Stimulated activated CD8-positive, alpha-beta memory T cell treated with anti-CD3 and anti-CD28 coated beads, Interleukin-15, amount 100 ng/mL, for 4 hours (primary cell): ENCODE measurements at regions not wholly inside any gene's neighbourhood (a gene's known extent, or its start where the extent isn't known, plus 50 kb on each side); places are given as distances from the start of the nearest gene placed in this dataset.

Experiments
- DNase-seq, 2 donors: peaks; one replicate each; pipeline ENCODE4 v3.0.0-alpha.2; 2020; ENCODE audit warnings: low read depth in 2 of 2

DNA sequence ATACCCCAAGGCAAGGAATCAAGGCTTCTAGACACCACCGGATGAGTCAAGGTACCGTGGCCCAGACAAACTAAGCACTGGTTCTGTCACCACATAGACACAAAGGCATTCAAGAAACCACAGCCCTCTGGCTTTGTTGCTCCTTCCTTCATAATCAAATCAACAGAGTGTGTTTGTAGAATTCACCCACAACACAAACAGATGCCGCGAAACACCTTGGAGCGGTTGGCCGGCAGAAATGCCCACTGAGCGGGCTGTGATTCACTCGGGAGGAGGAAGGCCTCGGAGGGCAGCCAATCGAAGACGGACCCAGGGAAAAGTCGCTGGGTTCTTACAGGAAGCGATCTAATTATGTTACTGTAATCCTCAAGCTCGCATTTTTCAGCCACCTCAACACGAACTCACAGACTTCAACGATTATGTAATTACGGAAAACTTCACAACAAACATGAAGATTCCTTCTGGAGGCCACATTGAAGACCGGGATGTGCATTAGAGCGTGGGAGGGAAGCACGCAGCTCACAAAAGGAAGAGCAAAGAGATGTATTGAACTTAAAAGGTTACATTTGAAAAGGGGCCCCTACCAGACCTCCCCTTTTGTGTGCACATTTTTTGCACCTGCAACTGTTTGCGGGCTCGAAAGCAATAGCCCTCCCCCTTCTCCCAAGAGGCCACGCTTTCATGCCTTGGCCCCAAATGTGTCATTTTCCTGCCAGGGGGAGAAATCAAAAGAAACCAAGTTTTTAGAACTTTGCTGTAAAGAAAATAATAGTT, 184.7 kb upstream of the PREP start:
- no peak for DNase-seq

DNA sequence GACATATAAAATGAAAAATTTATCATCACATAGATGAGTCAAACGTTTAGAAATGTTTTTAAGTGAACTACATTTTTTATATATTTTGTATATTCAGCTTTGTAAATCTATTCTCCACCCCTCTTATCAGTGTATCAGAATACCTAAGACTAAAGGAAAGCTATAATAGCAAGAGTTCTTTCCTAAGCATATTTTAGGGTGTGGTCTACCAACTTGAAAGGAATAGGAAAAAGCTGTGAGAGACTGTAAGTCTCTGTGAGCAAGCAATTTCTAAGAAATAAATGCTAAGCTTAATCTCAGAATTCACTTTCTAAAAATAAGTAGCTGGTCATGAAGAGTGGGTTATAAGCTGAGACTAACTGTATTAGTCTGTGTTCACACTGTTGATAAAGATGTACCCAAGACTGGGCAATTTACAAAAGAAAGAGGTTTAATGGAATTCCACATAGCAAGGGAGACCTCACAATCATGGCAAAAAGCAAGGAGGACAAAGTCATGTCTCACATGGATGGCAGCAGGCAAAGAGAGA, 175.4 kb upstream of the PREP start:
- DNase-seq, result no peak

DNA sequence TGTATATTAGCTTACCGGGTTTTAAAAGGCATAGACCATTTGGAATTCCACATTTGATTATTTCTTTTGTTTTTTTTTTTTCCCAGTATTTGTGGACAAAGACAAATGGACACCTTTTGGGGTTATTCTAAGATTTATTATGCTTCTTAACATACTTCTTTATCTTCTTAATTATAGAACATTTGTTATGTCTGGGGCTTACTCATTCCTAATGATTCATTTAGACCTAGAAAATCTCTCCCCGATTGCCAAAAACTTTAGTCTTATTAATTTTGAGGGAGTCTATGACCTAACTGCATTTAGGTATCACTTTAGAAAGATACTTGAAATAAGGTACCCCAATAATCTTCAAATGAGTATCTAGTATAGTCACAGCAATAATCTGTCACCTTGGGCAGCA, 170.7 kb upstream of the PREP start:
- no peak for DNase-seq

DNA sequence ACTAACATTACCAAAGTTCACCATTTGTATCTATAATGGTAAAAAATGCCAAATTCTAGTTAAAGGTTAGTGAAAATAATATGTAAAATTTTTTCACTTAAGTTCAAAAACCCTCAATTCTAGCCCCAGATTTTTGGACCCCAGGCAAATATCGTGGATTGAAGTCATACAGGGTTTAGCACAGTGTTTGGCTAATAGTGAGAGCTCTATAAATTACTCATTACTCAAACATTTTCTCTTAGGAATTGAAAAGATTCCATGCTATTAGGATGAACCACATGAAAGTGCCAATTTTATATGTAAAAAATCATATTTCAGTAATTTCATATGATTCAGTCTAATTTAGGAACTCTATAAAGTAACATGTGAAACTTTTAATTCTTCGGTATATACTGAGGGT, 170.3 kb upstream of the PREP start:
- DNase-seq, result no peak

DNA sequence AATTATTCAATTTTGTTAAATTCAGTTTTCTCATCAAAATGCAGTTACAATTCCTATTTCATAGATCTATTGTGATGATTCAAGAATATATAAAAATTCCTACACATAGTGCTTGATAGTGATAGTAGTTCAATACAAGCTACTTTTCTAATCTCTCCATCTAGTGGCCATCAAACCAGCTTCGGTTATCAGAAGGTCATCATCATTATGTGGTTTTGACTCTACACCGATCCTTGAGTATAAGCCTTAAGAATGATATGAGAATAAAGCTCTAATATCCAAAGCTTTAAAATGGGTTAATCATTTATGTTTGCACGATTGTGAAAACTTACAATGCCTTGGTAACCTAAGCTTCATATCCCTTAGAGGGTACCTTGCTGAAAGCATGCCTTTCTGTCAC, 167.5 kb upstream of the PREP start:
- no peak for DNase-seq

DNA sequence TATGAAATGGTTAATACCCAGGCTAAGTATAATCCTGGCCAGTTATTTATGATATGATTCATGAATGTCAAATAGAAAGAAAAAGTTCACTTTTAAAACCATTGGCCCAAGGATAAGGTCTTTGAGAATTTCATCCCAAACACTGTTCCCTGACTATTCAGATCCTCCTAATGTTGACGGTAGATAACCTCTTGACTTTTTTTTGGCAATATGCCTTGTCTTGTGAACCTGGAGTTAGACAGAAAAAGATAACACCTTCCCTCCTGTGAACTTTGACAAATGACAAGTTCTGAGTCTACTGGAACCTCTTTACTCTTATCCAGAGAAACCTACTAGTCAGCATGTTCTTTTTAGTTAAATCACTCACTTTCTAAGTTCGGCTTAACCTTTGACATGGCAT, 166.8 kb upstream of the PREP start:
- no peak for DNase-seq

DNA sequence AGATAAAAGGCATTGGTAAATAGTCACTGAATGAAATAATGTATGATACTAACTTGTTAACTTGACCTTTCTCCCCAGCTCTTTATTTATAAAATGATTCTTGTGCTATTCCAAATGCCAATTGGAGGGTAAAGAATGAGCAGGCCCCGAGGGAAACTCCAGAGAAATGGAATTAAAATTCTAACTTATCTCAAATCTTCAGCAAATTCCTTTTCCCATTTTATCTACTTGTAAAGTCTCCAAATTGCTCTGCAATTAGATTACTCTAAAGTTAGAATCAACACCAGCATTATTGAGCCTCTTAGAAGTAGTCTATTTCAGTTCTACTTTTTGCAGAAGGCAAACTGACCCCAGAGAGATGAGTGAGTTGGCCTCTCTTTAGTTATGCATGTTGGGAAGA, 165.9 kb upstream of the PREP start:
- DNase-seq, result no peak

DNA sequence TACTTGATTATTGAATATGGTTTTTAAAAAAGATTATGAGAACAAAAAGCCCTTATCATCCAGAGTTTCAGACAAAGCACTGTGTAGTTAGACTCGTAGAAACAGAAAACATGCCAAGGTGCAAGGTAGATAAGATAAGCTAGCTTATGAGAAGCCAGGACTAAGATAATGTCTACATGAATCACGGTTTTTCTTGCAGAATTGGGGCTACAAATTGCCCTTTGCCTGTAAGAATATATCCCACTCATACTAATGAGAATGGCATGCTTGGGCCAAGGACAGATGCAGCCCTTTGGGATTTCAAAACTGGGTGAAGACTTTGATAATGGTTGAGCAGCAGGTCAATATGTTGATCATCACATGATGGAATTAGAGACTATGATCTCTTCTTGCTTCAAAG, 165.3 kb upstream of the PREP start:
- DNase-seq, result no peak

DNA sequence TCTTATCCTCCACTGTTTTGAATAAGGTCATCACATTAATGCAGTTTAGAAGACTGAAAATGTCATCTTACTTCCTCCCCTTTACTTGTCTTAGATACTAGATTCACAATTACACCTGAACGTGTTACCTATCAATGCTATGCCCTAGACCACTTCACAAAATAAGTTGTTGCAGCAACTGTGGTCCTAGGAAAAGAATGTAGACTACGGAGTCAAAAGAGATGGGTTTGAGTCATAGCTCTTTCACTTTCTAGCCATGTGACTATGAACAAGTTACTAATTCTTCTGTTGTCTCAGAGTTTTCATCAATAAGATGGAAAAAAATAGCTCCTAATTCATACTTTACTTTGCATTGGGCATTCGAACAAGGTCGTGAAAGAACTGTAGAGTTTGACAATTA, 164.3 kb upstream of the PREP start:
- DNase-seq, result no peak

DNA sequence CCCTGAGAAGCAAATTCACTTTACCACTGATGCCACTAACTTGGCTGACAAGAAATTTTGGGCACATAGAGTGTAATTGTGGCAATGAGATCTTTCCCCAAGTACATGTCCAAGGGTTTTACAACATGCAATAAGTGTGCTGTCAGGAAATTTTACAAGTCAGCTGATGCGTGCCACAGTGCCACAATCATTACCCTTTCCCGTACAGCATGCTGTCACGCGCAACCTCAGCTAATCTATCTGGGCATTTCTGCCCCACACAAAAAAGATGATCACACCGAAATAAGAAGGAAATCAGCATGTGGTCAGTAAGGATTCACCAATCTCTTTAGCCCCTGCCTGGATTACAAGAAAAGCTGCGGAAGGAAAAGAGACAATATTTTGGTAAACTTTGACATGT, 163.6 kb upstream of the PREP start:
- DNase-seq, result no peak

DNA sequence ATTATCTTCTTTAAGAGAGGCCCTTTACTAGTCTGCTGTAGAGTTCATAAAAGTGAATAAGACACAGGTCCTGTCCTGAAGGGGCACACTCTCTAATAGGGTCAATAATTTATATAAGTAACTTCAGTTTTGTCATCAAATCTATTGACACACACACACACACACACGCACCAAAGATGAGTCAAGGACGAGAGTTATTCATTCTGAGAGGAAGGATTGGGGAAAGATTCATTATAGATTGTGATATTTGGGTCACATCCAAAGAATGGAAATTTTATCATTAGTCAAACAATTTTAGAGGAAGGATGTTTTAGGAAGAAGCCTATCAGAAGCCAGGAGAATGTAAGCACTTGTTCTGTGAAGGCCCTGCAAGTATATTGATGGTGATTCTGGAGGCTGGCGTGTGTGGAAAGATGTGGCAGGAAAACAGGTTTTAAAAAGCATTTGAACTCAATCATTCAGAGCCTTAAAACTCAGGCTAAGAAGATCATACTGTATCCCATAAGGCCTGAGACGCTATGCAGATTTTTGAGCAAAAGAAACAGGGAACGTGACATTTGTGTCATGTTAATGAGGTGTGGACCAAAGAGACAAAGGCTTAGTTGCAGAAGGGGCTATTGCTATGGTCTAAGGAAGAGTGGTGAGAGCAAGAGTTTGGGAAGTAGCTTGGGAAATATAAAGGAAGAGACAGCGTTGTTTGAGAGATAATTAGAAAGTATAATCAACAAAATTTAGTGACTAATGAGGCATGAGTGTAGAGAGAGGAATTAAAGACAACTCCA, 161.4 kb upstream of the PREP start:
- DNase-seq, result no peak

DNA sequence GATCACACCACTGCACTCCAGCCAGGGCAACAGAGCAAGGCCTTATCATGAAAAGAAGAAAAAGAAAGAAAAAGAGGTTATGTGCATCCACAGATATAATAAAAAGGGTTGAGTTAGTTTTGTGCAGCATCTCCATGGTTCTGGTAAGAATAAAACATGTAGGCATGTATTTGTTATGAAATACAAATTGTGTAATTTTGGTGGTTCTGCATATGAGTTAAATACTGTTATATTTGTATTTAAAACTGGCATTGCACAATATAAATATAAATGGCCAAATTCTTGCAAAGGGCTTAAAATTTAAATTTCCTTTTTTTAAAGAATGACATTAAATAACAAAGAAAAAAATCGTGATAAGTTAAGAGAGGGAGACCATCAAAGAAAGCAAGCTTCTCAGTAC, 159.1 kb upstream of the PREP start:
- DNase-seq, result no peak

DNA sequence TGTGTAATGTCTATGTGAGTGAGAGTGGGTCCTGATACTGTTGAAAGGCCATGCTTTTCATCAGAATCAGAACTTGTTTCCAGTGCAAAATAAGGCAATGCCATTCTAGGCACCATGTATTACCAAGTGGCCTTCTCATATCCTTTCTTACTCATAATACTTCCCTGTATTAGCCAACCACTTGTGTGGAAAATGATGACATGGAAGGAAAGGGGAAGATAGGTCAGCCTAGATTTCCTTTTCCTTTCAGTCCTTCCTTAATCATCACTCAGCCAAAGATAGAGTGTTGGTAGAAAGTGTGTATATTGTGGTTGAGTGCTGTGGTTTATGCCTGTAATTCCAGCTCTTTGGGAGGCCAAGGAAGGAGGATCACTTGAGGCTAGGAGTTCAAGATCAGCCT, 158.6 kb upstream of the PREP start:
- no peak for DNase-seq

DNA sequence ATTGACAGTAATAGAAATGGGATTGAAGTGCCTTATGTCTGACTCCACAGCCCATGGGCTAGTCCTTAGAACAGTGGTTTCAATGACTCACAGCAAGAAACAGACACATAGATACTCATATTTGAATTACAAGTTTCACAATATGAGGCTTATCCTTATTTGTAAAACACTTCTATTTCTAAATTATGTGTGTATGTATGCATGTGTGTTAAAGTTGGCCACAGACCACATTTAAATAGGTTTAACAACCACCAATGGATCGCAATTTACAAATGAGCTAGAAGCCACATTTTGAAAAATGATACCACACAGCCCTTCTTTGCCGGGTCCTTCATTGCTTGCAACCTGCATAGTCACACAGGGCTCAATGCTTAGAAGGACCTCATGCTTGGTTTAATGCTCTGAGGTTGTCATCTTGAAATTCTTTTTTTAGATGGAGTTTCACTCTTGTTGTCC, 157.8 kb upstream of the PREP start:
- DNase-seq, result no peak

DNA sequence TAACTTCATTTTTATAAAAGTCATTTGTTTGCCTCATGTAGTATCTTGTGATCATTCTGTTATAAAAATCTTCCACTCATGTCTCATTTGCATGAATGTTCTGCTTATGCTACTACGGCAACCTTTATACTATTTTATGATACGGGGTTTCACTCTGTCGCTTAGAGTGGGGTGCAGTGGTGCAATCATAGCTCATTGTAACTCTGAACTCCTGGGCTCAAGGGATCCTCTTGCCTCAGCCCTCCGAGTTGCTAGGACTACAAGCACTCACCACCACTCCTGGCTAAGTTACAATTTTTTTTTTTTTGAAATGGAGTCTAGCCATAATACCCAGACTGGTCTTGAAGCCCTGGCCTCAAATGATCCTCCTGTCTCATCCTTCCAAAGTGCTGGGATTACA, 154.4 kb upstream of the PREP start:
- no peak for DNase-seq

DNA sequence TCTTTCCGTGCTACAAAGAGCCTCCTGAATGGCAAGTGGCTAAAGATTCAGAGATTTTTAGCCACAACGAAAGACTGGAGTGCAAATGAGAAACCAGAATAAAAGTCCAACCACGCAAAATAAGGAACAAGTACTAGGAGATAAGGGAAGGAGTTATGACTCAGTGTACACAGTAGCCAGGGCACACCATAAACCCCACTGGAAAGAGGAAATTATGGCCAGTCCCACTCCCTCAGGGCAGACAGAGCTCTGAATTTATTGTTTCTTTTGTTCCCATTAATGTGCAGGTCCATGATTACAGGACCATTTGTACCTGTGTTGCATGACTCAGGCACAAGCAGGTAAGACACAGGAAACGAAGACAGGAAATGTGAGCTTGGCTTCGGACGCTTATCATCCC, 150.3 kb upstream of the PREP start:
- no peak for DNase-seq

DNA sequence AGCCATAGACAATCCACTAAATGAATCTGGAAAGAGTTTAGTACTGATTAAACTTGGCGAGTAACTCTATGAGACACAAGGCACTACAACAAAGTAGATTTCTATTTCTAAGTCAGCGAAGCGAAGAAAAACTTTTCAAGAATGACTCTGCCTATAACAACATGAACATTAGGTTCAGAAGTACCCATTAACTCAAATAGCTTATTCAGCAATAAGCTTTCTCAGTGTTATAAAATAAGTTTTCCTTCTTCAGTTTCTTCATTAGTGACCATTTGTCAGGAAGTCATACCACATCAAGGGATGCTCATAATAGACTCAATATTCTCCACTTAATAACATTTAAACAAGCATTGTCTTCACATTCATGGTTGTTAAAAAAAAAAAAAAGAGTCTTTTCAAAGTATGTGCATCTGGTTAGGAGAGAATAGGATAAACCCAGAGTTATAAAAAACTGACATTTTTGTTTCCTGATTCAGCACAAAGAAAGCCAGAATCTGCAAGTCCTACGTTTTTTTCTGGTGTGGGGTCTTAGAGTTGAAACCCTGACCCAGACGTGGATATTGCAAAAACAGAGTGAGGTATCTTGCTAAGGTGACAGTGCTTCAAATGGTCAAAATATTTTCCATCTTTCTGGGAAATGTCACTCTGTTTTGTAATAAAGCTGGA, 148.2 kb upstream of the PREP start:
- no peak for DNase-seq

DNA sequence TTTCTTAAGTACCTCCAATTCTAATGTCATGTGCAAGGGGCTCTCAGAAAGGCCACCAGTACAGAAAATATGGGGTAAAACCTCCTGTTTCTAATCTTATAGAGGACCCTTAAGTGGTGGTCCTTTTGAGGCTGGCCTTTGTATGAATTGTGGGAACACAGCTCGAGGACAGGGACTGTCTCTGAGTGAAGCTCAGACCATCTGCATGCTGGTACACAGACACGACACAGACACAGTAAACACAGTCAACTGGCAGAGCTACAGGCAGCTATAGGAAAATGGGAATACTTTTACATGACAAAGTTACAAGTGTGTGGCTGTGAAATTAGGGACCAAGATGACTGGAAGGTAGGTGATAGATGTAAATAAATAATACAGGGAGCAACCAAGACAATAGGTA, 143.9 kb upstream of the PREP start:
- no peak for DNase-seq

DNA sequence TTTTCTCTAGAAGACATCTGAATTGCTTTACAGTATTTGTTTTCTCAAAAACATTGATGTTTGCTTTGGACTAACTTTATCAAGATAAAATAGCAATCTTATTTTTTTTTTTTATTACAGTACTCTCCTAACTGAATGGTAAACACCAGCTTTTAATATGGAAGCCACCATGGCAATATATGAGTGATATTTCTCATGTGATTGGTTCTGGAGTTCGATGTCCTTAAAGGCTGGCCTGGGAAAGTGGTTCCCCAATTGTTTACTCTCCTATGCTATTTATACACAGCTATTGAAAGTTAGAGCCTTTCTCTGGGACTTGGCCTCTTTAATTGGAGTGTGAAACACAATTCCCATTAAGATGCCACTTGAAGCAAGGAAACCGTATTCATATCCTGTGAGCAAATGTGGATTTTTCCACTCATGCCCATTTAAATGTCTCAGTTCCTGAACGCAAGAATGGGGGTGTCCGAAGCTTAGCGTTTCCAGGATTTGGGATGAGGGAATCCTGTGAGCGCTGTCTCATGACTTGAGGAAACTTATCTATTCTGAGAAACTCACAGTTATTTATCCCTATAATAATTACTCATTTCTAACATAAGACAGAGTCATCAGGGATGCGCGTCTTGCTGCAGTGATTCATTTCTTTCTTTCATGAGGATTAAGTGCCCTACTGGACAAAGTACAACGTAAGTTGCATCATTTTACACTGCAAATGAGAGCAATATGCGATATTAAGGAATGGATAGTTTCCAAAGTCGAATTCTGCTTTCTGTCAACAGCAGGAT, 143.3 kb upstream of the PREP start:
- DNase-seq, result no peak

DNA sequence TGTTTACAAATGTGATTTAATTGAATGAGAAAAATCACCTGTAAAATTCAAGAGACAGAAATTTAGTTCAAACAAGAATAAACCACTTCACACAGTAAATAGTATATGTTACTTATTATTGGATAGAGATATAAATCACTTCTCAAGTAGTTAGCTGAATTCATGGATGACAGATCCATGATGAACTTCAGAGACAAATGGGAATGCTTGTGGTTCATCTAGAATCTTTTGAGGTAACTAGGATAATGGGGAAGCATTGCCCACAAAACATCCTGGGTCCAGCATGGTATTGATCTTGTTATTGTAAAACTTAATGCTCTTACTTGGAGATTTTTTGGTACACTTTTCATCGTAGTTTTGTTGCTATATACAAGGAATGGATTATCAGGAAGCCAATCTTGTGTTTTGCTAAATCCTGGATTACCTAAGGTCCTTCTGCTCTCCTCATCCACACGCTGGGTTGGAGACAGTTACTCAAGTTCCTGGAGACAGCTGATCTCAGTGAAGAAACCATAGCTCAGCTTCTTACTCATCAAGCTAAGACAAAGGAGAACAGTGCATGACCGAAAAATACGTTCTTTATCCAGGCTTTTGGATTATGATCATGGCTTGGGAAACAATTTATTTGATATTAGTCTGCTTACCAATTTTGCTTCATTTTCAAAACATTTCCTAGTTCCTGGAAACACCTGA, 142.5 kb upstream of the PREP start:
- no peak for DNase-seq

DNA sequence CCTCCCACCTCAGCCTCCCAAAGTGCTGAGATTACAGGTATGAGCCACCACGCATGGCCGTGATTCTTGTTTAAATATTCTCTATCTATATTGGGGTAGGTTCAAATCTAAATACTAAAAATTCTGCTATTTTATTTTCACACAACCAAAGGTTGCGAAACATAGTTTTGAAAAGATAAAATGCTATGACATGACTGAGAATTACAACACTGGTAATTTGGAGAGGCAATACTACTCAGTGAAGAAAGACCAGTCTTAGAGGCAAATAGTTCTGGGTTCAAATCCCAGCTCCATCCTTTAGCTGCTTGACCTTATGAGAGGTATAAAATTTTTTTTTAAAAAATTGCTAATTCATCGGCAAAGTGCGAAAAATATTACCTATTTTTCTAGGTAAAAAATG, 137.0 kb upstream of the PREP start:
- DNase-seq, result no peak
